ENCODE measurements at regions not wholly inside any gene's neighbourhood (a gene's known extent, or its start where the extent isn't known, plus 50 kb on each side); places are given as distances from the start of the nearest gene placed in this dataset.
"Not testable (repeated sequence)": the region's sequence is repeated elsewhere in the genome, so short reads cannot be mapped to it uniquely, and the experiment has no call there.

DNA sequence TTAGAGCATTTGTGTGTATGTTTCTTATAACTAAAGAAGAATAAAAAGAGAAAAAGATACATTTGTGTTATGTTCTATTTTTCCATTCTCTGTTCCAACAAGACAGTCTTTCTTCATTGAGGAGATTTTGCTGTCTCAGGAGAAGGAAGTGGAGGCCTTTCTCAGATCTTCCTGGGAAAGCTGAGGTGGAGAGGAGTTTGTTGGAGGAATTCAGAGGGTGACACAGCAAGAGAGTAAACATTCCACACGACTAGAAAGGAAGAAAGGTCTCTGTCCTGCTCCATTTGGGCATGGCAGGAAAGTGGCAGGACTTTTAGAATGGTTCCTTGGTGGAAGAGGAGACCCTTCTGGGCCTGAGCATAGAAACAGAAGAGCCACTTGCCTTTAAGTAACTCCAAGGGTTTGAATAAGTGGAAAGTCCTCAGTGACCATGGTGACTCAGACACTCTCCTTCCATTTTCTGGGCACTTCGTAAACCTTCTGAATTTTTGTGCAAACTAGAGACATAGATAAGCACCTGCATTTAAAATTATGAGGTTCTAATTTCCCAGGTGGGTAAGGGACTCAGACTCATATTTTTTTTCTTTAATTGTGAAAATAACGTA lies 52.3 kb upstream of the COL5A2 start:
- DNase-seq (ENCODE audit: low spot score), result no peak
- Mint-ChIP-seq H3K27ac (no peak overlapping the region), H3K4me3 (no peak overlapping the region), H3K27me3 (ENCODE audit: insufficient read depth) (no peaks in the 10 kb centered on the region), H3K4me1 (ENCODE audit: low read depth) (no peaks in the 10 kb centered on the region), H3K36me3 (ENCODE audit: low read depth) (no peaks in the 10 kb centered on the region), H3K9me3 (no peaks in the 10 kb centered on the region)
- intact Hi-C loops (cut with micrococcal nuclease), result no loop called here

DNA sequence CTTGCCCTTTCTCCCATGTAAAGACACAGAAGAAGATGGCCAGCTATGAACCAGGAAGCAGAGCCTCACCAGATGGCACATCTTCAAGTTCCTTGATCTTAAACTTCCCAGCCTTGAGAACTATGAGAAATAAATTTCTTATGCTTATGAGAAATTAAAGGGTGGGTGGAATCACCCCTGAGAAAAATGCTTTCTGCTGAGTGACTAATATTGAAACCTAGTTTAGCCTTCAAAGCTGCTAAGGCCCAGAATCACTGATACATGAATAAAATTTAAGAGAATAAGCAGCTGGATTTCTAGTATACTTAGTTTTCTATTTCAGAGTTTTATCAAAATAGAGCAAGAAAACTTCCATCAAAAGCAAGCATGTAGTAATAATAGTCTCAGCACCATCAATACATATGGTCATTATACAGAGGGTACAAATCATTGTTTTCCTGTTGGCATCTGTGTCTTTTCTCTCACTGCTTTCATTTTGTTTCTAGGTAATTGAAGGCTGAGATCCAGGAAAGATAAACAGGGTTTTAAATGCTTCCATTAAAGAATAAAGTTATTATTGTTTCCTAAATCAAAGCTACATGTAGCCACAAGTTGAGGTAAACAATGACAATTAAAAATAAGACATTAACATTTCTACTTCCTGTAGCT lies 53.3 kb upstream of the COL5A2 start:
- intact Hi-C loops (cut with micrococcal nuclease), result no loop called here
- Mint-ChIP-seq H3K4me1 (ENCODE audit: low read depth) (no peaks in the 10 kb centered on the region), H3K9me3 (no peaks in the 10 kb centered on the region), H3K27me3 (ENCODE audit: insufficient read depth) (no peaks in the 10 kb centered on the region), H3K27ac (no peak overlapping the region), H3K36me3 (ENCODE audit: low read depth) (no peaks in the 10 kb centered on the region), H3K4me3 (no peak overlapping the region)
- no peak for DNase-seq (ENCODE audit: low spot score)

- no peaks in the 10 kb centered on the region for H3K27me3 Mint-ChIP-seq (ENCODE audit: insufficient read depth)
- H3K27ac Mint-ChIP-seq, result no peak overlapping the region
- no peaks in the 10 kb centered on the region for H3K9me3 Mint-ChIP-seq
- H3K4me1 Mint-ChIP-seq (ENCODE audit: low read depth), result no peaks in the 10 kb centered on the region
- intact Hi-C loops (cut with micrococcal nuclease), result no loop called here
- H3K36me3 Mint-ChIP-seq (ENCODE audit: low read depth), result no peaks in the 10 kb centered on the region
- H3K4me3 Mint-ChIP-seq, result no peak overlapping the region
- no peak for DNase-seq (ENCODE audit: low spot score)
Measured at GRCh38 chr2:189233527-189233926, 54.0 kb upstream of the COL5A2 start.

GRCh38 chr2:189234991-189235390 lies 55.4 kb upstream of the COL5A2 start:
- Mint-ChIP-seq H3K36me3 (ENCODE audit: low read depth) (no peaks in the 10 kb centered on the region), H3K4me1 (ENCODE audit: low read depth) (no peaks in the 10 kb centered on the region), H3K27me3 (ENCODE audit: insufficient read depth) (no peaks in the 10 kb centered on the region), H3K27ac (no peak overlapping the region), H3K9me3 (no peaks in the 10 kb centered on the region), H3K4me3 (no peak overlapping the region)
- no peak for DNase-seq (ENCODE audit: low spot score)
- intact Hi-C loops (cut with micrococcal nuclease), result no loop called here

DNA sequence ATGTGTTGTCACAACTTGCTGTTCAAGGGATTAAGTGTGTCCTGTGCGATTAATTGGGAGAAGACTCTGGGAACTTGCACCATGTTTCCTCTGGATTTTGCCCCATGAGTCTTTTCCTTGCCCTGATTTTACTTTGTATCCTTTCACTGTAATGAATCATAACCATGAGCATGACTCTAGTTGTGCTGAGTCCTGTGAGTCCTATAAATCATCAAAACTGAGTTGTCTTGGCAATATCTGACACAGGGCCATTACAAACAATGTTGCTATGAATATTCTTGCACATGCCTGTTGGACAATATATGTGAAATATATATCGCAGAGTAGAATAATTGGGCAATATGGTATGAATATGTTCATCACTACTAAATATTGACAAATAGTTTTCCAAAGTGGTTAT lies 56.5 kb upstream of the COL5A2 start:
- intact Hi-C loops (cut with micrococcal nuclease), result no loop called here
- no peak overlapping the region for H3K4me3 Mint-ChIP-seq
- no peaks in the 10 kb centered on the region for H3K9me3 Mint-ChIP-seq
- H3K27me3 Mint-ChIP-seq (ENCODE audit: insufficient read depth), result no peaks in the 10 kb centered on the region
- no peaks in the 10 kb centered on the region for H3K4me1 Mint-ChIP-seq (ENCODE audit: low read depth)
- H3K36me3 Mint-ChIP-seq (ENCODE audit: low read depth), result no peaks in the 10 kb centered on the region
- DNase-seq (ENCODE audit: low spot score), result no peak
- no peak overlapping the region for H3K27ac Mint-ChIP-seq

DNA sequence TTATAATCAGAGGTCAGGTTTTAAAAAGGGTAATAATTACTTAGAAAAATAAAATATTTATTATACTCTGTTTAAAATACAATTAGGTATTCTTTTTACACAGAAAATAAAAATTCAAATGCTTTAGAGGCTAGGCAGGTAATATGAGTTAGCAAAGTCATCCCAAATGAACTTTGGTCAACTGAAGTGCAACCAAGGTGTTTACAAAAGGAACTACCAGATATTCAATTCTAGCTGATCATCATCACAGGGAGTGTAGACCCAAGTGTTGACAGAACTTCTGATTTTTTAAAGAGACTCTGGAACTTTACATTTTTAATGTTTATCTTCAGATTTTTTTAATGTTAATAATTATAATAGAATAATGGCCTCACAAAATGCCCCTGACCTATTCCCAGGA lies 59.3 kb upstream of the COL5A2 start:
- Mint-ChIP-seq H3K36me3 (ENCODE audit: low read depth) (no peaks in the 10 kb centered on the region), H3K4me1 (ENCODE audit: low read depth) (no peaks in the 10 kb centered on the region), H3K4me3 (no peak overlapping the region), H3K27me3 (ENCODE audit: insufficient read depth) (no peaks in the 10 kb centered on the region), H3K27ac (no peak overlapping the region), H3K9me3 (no peaks in the 10 kb centered on the region)
- DNase-seq (ENCODE audit: low spot score), result no peak
- intact Hi-C loops (cut with micrococcal nuclease), result no loop called here

GRCh38 chr2:189243843-189244242 lies 64.3 kb upstream of the COL5A2 start:
- peaks cover 10% of the 10 kb centered on the region for H3K9me3 Mint-ChIP-seq
- H3K4me3 Mint-ChIP-seq; H3K36me3 Mint-ChIP-seq (ENCODE audit: low read depth); intact Hi-C loops (cut with micrococcal nuclease); H3K27ac Mint-ChIP-seq; DNase-seq (ENCODE audit: low spot score); H3K27me3 Mint-ChIP-seq (ENCODE audit: insufficient read depth); H3K4me1 Mint-ChIP-seq (ENCODE audit: low read depth): not testable (repeated sequence)

DNA sequence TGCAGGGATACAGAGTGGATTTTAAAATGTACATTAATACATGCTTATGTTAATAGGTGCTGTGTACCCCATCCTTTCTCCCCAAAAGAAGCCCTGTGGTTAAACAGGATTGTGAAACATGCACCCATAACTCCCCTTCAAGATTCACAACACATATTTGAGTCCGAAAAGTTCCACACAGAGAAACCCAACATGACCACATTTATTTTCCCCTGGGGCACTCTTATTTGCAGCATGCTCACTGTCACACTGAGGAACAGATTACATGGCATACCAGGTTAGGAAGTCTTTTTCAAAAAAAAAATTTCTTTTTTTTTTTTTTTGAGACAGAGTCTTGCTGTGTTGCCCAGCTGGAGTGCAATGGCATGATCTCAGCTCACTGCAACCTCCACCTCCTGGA lies 67.7 kb upstream of the COL5A2 start:
- DNase-seq (ENCODE audit: low spot score), result no peak
- Mint-ChIP-seq H3K4me1 (ENCODE audit: low read depth) (no peaks in the 10 kb centered on the region), H3K27me3 (ENCODE audit: insufficient read depth) (no peaks in the 10 kb centered on the region), H3K9me3 (peaks cover 10% of the 10 kb centered on the region), H3K36me3 (ENCODE audit: low read depth) (peaks cover 4% of the 10 kb centered on the region), H3K27ac (no peak overlapping the region), H3K4me3 (no peak overlapping the region)
- intact Hi-C loops (cut with micrococcal nuclease), result no loop called here

DNA sequence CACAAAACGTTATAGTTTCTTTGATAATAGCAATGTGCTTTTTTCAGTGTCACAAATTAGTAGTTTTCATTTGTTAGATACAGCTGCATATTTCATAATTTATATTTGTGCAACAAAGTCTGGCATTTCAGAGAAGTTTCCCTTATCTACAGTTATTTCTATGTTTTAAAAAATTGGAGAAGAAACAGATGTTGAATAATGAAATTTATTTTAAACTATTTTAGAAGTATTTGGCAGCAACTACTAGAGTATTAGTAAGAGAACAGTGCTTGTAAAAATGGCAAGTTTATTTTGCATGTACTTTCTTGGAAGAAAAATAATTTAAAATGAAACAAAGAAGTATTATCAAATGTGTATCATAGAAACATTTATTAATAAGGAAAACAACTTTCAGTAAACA lies 68.6 kb upstream of the COL5A2 start:
- H3K27me3 Mint-ChIP-seq (ENCODE audit: insufficient read depth), result no peaks in the 10 kb centered on the region
- H3K4me1 Mint-ChIP-seq (ENCODE audit: low read depth), result no peaks in the 10 kb centered on the region
- peaks cover 10% of the 10 kb centered on the region for H3K9me3 Mint-ChIP-seq
- no peak overlapping the region for H3K4me3 Mint-ChIP-seq
- no peak overlapping the region for H3K27ac Mint-ChIP-seq
- no peak for DNase-seq (ENCODE audit: low spot score)
- intact Hi-C loops (cut with micrococcal nuclease), result no loop called here
- peaks cover 4% of the 10 kb centered on the region for H3K36me3 Mint-ChIP-seq (ENCODE audit: low read depth)

GRCh38 chr2:189249171-189249570 lies 69.6 kb upstream of the COL5A2 start:
- H3K27ac Mint-ChIP-seq, result no peak overlapping the region
- intact Hi-C loops (cut with micrococcal nuclease), result no loop called here
- H3K27me3 Mint-ChIP-seq (ENCODE audit: insufficient read depth), result no peaks in the 10 kb centered on the region
- H3K9me3 Mint-ChIP-seq, result peaks cover 9% of the 10 kb centered on the region
- DNase-seq (ENCODE audit: low spot score), result no peak
- H3K36me3 Mint-ChIP-seq (ENCODE audit: low read depth), result peaks cover 3% of the 10 kb centered on the region
- H3K4me3 Mint-ChIP-seq, result no peak overlapping the region
- no peaks in the 10 kb centered on the region for H3K4me1 Mint-ChIP-seq (ENCODE audit: low read depth)

GRCh38 chr2:189249901-189250300 lies 70.3 kb upstream of the COL5A2 start:
- H3K4me3 Mint-ChIP-seq, result no peak overlapping the region
- no peak for DNase-seq (ENCODE audit: low spot score)
- H3K4me1 Mint-ChIP-seq (ENCODE audit: low read depth), result no peaks in the 10 kb centered on the region
- H3K9me3 Mint-ChIP-seq, result peaks cover 2% of the 10 kb centered on the region
- no peaks in the 10 kb centered on the region for H3K27me3 Mint-ChIP-seq (ENCODE audit: insufficient read depth)
- no peaks in the 10 kb centered on the region for H3K36me3 Mint-ChIP-seq (ENCODE audit: low read depth)
- H3K27ac Mint-ChIP-seq, result no peak overlapping the region
- intact Hi-C loops (cut with micrococcal nuclease), result no loop called here

GRCh38 chr2:189252991-189253675 lies 73.6 kb upstream of the COL5A2 start:
- intact Hi-C loops (cut with micrococcal nuclease), result no loop called here
- no peak for DNase-seq (ENCODE audit: low spot score)
- Mint-ChIP-seq H3K4me3 (no peak overlapping the region), H3K4me1 (ENCODE audit: low read depth) (no peaks in the 10 kb centered on the region), H3K9me3 (no peaks in the 10 kb centered on the region), H3K27ac (no peak overlapping the region), H3K27me3 (ENCODE audit: insufficient read depth) (no peaks in the 10 kb centered on the region), H3K36me3 (ENCODE audit: low read depth) (no peaks in the 10 kb centered on the region)

DNA sequence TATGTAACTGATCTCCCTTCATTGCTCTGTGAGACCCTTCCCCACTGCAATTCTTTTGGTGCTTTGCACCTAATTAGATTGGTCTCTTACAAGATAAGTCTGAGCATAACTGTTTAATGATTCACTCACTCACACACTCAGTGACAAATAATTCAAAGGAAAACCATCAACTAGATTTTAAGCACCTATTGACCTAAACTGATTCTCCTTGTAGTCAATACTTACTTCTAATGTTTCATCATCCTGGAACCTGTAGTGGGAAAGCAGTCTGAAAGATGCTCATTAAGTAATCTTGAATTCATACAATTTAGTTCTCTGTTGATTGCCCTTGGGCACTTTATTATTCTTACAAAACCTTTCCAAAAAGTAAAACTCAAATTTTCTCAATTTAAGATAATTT lies 74.3 kb upstream of the COL5A2 start:
- no peak for DNase-seq (ENCODE audit: low spot score)
- Mint-ChIP-seq H3K27me3 (ENCODE audit: insufficient read depth) (no peaks in the 10 kb centered on the region), H3K27ac (no peak overlapping the region), H3K9me3 (no peaks in the 10 kb centered on the region), H3K4me1 (ENCODE audit: low read depth) (no peaks in the 10 kb centered on the region), H3K36me3 (ENCODE audit: low read depth) (no peaks in the 10 kb centered on the region), H3K4me3 (no peak overlapping the region)
- intact Hi-C loops (cut with micrococcal nuclease), result no loop called here
